Right lobe of liver (tissue), 4 donors: ENCODE measurements at regions not wholly inside any gene's neighbourhood (a gene's known extent, or its start where the extent isn't known, plus 50 kb on each side); places are given as distances from the start of the nearest gene placed in this dataset.

Experiments
- POLR2A ChIP-seq: fragments of 450-650 bp; IDR thresholded peaks from one replicate; pipeline ENCODE4 v1.6.1; 2017; ENCODE audit warnings: antibody characterized with exemption, mild to moderate bottlenecking
- TF ChIP-seq, protein P1 (sequence below), 4 donors: fragments of 200-600 bp in 3 of 4; fragments of 450-650 bp in 1 of 4; IDR thresholded peaks; one replicate each; pipeline versions ENCODE4 v1.5.1 to v1.8.0; 2016 to 2022; ENCODE audit warnings: antibody characterized with exemption in 4 of 4, mild to moderate bottlenecking in 2 of 4
- donor health status: DM: no; HTN: no; CAD: no.
- donor health status: DM: no; HTN: no; CAD: no.
- donor health status: DM: no; HTN: yes; CAD: no.

DNA sequence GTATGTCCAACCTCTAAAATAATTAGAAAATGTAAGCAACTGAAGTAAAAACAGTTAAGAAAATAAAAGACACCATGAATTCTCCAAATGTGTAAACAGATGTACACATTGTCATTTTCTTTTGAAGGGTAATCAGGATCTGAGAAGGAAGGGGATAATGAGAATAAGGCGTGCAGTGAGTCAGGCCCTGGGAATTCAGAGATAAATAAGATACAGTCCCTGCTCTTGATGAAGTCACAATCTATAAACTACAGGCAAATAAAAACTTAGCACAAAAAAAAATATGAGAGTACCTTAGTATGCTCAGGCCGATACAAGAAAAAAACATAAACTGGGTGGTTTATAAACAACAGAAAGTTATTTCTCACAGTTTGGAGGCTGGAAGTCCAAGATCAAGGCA lies 315.3 kb downstream of the DNAH5 start:
- TF ChIP-seq, protein P1, sequence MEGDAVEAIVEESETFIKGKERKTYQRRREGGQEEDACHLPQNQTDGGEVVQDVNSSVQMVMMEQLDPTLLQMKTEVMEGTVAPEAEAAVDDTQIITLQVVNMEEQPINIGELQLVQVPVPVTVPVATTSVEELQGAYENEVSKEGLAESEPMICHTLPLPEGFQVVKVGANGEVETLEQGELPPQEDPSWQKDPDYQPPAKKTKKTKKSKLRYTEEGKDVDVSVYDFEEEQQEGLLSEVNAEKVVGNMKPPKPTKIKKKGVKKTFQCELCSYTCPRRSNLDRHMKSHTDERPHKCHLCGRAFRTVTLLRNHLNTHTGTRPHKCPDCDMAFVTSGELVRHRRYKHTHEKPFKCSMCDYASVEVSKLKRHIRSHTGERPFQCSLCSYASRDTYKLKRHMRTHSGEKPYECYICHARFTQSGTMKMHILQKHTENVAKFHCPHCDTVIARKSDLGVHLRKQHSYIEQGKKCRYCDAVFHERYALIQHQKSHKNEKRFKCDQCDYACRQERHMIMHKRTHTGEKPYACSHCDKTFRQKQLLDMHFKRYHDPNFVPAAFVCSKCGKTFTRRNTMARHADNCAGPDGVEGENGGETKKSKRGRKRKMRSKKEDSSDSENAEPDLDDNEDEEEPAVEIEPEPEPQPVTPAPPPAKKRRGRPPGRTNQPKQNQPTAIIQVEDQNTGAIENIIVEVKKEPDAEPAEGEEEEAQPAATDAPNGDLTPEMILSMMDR (IDR thresholded peaks at IDR 0.05), result no peak
- no peak for TF ChIP-seq POLR2A
